Osteoblast (primary cell): ENCODE measurements at regions not wholly inside any gene's neighbourhood (a gene's known extent, or its start where the extent isn't known, plus 50 kb on each side); places are given as distances from the start of the nearest gene placed in this dataset.

Experiments used
- DNase-seq: peaks from one replicate; pipeline ENCODE4 v3.0.0; 2011; ENCODE audit warnings: low spot score, mixed read lengths; ENCODE audit not compliant: insufficient read length; ENCODE audit errors: missing footprints
- H2AFZ ChIP-seq: 2 replicates; pipeline ENCODE4 v1.6.0; 2011; ENCODE audit warnings: mild to moderate bottlenecking, low read length
- H3K27ac ChIP-seq: 2 replicates; pipeline ENCODE4 v1.5.1; 2011; ENCODE audit warnings: mild to moderate bottlenecking, low read depth, low read length, moderate library complexity
- H3K27me3 ChIP-seq: 2 replicates; pipeline ENCODE4 v1.6.0; 2012; ENCODE audit warnings: mild to moderate bottlenecking, control low read depth, inconsistent platforms, low read length, moderate library complexity; ENCODE audit not compliant: insufficient read depth
- H3K36me3 ChIP-seq: 2 replicates; pipeline ENCODE4 v1.5.1; 2011; ENCODE audit warnings: mild to moderate bottlenecking, low read length, control low read depth, moderate library complexity; ENCODE audit not compliant: insufficient read depth
- H3K4me1 ChIP-seq: 2 replicates; pipeline ENCODE4 v1.5.1; 2011; ENCODE audit warnings: mild to moderate bottlenecking, low read length, control low read depth, moderate library complexity; ENCODE audit not compliant: insufficient read depth
- H3K4me2 ChIP-seq: 2 replicates; pipeline ENCODE4 v1.6.0; 2011; ENCODE audit warnings: mild to moderate bottlenecking, low read length; ENCODE audit not compliant: insufficient read depth
- H3K4me3 ChIP-seq: fragments of 200-600 bp; sonication (generic); 3 replicates; pipeline ENCODE4 v1.5.1; 2012; ENCODE audit warnings: mild to moderate bottlenecking, low read length, inconsistent platforms; ENCODE audit not compliant: insufficient read depth
- H3K79me2 ChIP-seq: 2 replicates; pipeline ENCODE4 v1.6.0; 2012; ENCODE audit warnings: mild to moderate bottlenecking, low read length, control low read depth, inconsistent platforms; ENCODE audit not compliant: insufficient read depth
- H3K9me3 ChIP-seq: 2 replicates; pipeline ENCODE4 v1.5.1; 2011; ENCODE audit warnings: low read depth, low read length, control low read depth
- H4K20me1 ChIP-seq: 2 replicates; pipeline ENCODE4 v1.6.0; 2012; ENCODE audit warnings: mild to moderate bottlenecking, low read length, control low read depth; ENCODE audit not compliant: insufficient read depth
- TF ChIP-seq, protein P1 (sequence below): IDR thresholded peaks from 2 replicates; pipeline ENCODE4 v1.5.1; 2011; ENCODE audit warnings: mild to moderate bottlenecking, low read depth, low read length, moderate library complexity; ENCODE audit errors: extremely low read depth

DNA sequence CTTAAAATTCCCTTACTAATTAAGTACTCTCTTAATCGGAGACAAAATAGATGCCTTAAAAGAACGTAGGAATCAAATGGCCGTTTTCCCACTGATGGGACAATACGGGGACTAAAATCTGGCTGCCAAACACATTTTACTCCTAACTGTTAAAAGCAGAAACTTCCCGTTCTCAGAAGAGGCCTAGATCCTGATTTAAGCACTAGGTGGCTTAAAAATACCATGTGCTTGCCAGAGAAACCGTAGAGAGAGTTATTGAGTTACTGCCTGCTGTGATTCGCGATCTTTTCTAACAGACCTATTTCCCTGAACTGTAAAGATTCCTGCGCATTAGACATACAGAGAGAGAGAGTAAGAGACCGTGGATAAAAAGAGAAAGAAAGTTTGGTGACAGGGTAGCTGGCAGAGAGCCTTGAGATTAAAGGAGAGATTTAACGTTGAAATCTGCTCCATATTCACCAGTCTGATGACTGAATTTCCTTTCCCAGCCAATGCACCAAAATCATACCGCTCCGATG lies 54.4 kb upstream of the STUM start:
- Histone ChIP-seq H3K4me1 (no peaks in the 10 kb centered on the region), H3K4me3 (no peak overlapping the region), H3K79me2 (no peaks in the 10 kb centered on the region), H3K36me3 (no peaks in the 10 kb centered on the region), H3K27me3 (no peaks in the 10 kb centered on the region), H4K20me1 (no peaks in the 10 kb centered on the region), H3K27ac (no peak overlapping the region), H2AFZ (no peak overlapping the region), H3K9me3 (no peaks in the 10 kb centered on the region), H3K4me2 (no peak overlapping the region)
- DNase-seq, result no peak
- TF ChIP-seq, protein P1, sequence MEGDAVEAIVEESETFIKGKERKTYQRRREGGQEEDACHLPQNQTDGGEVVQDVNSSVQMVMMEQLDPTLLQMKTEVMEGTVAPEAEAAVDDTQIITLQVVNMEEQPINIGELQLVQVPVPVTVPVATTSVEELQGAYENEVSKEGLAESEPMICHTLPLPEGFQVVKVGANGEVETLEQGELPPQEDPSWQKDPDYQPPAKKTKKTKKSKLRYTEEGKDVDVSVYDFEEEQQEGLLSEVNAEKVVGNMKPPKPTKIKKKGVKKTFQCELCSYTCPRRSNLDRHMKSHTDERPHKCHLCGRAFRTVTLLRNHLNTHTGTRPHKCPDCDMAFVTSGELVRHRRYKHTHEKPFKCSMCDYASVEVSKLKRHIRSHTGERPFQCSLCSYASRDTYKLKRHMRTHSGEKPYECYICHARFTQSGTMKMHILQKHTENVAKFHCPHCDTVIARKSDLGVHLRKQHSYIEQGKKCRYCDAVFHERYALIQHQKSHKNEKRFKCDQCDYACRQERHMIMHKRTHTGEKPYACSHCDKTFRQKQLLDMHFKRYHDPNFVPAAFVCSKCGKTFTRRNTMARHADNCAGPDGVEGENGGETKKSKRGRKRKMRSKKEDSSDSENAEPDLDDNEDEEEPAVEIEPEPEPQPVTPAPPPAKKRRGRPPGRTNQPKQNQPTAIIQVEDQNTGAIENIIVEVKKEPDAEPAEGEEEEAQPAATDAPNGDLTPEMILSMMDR, result no peak

DNA sequence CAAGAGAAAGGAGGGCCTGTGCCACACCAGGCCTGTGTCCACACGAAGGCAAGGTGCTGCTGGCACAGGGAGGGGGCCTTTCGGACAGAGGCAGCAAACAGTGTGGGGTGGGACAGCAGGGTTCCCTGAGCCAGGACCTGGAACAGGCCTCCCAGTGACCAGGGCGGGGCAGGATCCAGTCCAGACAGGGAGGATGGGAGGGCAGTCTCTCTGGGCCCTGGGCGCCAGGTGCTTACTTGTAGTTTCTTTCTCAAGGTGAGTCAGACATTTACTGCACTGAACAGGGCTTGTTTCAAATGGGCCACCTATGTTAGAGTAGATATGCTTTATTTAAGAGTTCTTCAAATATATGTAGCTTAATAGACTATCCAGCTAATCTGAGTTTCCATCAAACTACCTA lies 52.8 kb upstream of the STUM start:
- no peaks in the 10 kb centered on the region for H3K36me3 ChIP-seq
- no peaks in the 10 kb centered on the region for H3K9me3 ChIP-seq
- no peak overlapping the region for H3K4me3 ChIP-seq
- H3K27me3 ChIP-seq, result no peaks in the 10 kb centered on the region
- H4K20me1 ChIP-seq, result no peaks in the 10 kb centered on the region
- no peaks in the 10 kb centered on the region for H3K79me2 ChIP-seq
- H3K27ac ChIP-seq, result no peak overlapping the region
- DNase-seq, result no peak
- no peak overlapping the region for H2AFZ ChIP-seq
- TF ChIP-seq, protein P1, result no peak
- H3K4me2 ChIP-seq, result no peak overlapping the region
- no peaks in the 10 kb centered on the region for H3K4me1 ChIP-seq

DNA sequence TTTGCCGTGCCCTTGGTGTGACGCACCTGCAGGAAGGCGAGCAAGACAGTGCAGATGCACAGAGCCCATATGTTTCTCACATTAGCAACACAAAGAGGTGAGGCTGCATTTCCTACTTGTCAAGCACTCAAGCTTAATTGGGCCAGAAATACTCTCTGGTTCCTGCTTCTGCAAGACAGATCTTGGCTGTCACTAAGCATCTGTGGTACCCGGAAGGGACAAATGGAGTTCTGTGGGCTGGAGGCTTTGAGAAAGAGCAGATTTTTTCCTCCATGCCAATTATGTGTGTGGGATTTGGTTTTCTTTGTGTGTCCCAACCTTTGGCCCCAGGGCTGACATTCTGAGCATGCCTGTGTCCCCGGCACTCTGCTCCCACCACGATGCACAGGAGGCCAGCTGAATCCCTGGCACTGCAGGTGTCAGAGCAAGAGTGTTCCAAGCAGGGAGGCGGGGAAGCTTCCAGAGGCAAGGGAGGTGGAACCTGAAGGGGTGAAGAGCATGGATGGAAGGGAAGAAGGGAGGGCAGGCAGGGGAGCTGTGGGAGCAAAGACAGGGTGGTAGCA lies 52.0 kb upstream of the STUM start:
- no peak for DNase-seq
- Histone ChIP-seq H3K36me3 (no peaks in the 10 kb centered on the region), H4K20me1 (no peaks in the 10 kb centered on the region), H3K4me3 (no peak overlapping the region), H3K79me2 (no peaks in the 10 kb centered on the region), H3K27ac (no peak overlapping the region), H3K4me2 (no peak overlapping the region), H3K9me3 (no peaks in the 10 kb centered on the region), H2AFZ (no peak overlapping the region), H3K27me3 (no peaks in the 10 kb centered on the region), H3K4me1 (no peaks in the 10 kb centered on the region)
- TF ChIP-seq, protein P1, result no peak

DNA sequence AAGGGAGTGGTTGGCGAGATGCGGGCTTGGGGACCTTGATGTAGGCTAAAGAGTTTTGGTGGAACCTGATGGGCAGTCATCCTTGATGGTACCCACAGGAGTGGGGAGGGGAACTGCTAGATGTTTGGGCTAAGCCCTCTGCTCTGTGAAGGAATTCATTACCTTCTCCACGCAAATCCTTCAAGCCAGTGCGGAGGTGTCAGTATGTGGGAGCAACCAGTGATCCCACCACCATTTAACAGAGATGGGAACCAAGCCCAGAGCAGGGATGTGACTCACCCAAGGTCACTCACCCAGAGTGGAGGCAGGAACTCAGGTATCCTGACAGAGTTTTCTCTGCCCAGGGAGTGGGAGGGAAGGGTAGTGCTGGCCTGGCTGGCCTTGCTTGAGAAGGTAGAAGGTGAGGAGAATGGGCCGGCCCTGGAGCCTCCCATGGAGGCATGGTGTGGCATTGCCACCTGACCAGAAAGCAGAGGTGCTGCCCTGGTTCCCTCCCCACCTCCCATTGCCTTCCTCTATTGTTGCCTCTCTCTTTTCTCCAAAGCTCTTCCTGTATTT lies 51.2 kb upstream of the STUM start:
- TF ChIP-seq, protein P1, result no peak
- Histone ChIP-seq H3K4me2 (no peak overlapping the region), H3K27me3 (no peaks in the 10 kb centered on the region), H3K36me3 (no peaks in the 10 kb centered on the region), H3K4me1 (no peaks in the 10 kb centered on the region), H4K20me1 (no peaks in the 10 kb centered on the region), H2AFZ (no peak overlapping the region), H3K9me3 (no peaks in the 10 kb centered on the region), H3K79me2 (no peaks in the 10 kb centered on the region), H3K27ac (no peak overlapping the region), H3K4me3 (no peak overlapping the region)
- no peak for DNase-seq
